Smooth muscle cell (in vitro differentiated cells): ENCODE measurements at regions not wholly inside any gene's neighbourhood (a gene's known extent, or its start where the extent isn't known, plus 50 kb on each side); places are given as distances from the start of the nearest gene placed in this dataset.

ENCODE experiments used
- DNase-seq: peaks from one replicate; lab custom pipeline; 2025; ENCODE audit not compliant: unreplicated experiment; lab: John Stamatoyannopoulos, UW
- H2AFZ ChIP-seq: fragments of 200-600 bp; sonication (generic); 2 replicates; pipeline ENCODE4 v1.6.0; 2016; ENCODE audit warnings: antibody characterized with exemption, low read depth, mild to moderate bottlenecking
- H3F3A ChIP-seq: fragments of 200-600 bp; sonication (generic); 2 replicates; pipeline ENCODE4 v1.6.0; 2017; ENCODE audit warnings: antibody characterized with exemption, low read depth
- H3K27ac ChIP-seq: fragments of 200-600 bp; sonication (generic); 2 replicates; pipeline ENCODE4 v1.5.1; 2016; ENCODE audit warnings: low read depth, mild to moderate bottlenecking
- H3K27me3 ChIP-seq: fragments of 200-600 bp; sonication (generic); 2 replicates; pipeline ENCODE4 v1.6.1; 2016; ENCODE audit warnings: low read depth, mild to moderate bottlenecking
- H3K36me3 ChIP-seq: fragments of 200-600 bp; sonication (generic); 2 replicates; pipeline ENCODE4 v1.5.1; 2016; ENCODE audit warnings: low read depth
- H3K4me1 ChIP-seq: fragments of 200-600 bp; sonication (generic); 2 replicates; pipeline ENCODE4 v1.5.1; 2016; ENCODE audit warnings: low read depth
- H3K4me2 ChIP-seq: fragments of 200-600 bp; sonication (generic); 2 replicates; pipeline ENCODE4 v1.6.0; 2016; ENCODE audit warnings: mild to moderate bottlenecking
- H3K4me3 ChIP-seq: fragments of 200-600 bp; sonication (generic); 2 replicates; pipeline ENCODE4 v1.5.1; 2016; ENCODE audit warnings: mild to moderate bottlenecking
- H3K79me2 ChIP-seq: fragments of 200-600 bp; sonication (generic); 2 replicates; pipeline ENCODE4 v1.6.0; 2016; ENCODE audit warnings: low read depth, mild to moderate bottlenecking
- H3K9ac ChIP-seq: fragments of 200-600 bp; sonication (generic); 2 replicates; pipeline ENCODE4 v1.6.0; 2016; ENCODE audit warnings: low read depth
- H3K9me3 ChIP-seq: fragments of 200-600 bp; sonication (generic); replicated peaks from 2 replicates; pipeline ENCODE4 v1.5.1; 2016; ENCODE audit warnings: low read depth
- H4K20me1 ChIP-seq: fragments of 200-600 bp; sonication (generic); 2 replicates; pipeline ENCODE4 v1.6.0; 2016; ENCODE audit warnings: low read depth
- CTCF ChIP-seq: fragments of 200-600 bp; sonication (generic); IDR thresholded peaks from 2 replicates; pipeline ENCODE4 v1.5.1; 2017; ENCODE audit warnings: borderline replicate concordance, mild to moderate bottlenecking, antibody characterized with exemption; ENCODE audit not compliant: insufficient read depth, poor library complexity, severe bottlenecking
- WGBS: methylation state at CpG from one replicate; pipeline ENCODE4 v1.1.7; 2016; ENCODE audit warnings: low lambda C conversion rate; 5-methylcytosine and 5-hydroxymethylcytosine counted together

GRCh38 chr5:144742361-144742760 is 571.7 kb downstream of the KCTD16 start:
- H3K79me2 ChIP-seq, result no peaks in the 10 kb centered on the region
- no peaks in the 10 kb centered on the region for H3K36me3 ChIP-seq
- H4K20me1 ChIP-seq, result no peaks in the 10 kb centered on the region
- no peak for TF ChIP-seq CTCF
- no peaks in the 10 kb centered on the region for H3F3A ChIP-seq
- WGBS, result 33% methylated on average over 1 of the region's 1 CpG
- no peak overlapping the region for H3K4me3 ChIP-seq
- no peak overlapping the region for H2AFZ ChIP-seq
- no peaks in the 10 kb centered on the region for H3K27me3 ChIP-seq
- no peak overlapping the region for H3K27ac ChIP-seq
- no peak overlapping the region for H3K4me2 ChIP-seq
- DNase-seq, result no peak
- no peaks in the 10 kb centered on the region for H3K9me3 ChIP-seq
- no peak overlapping the region for H3K9ac ChIP-seq
- H3K4me1 ChIP-seq, result no peaks in the 10 kb centered on the region

- no peaks in the 10 kb centered on the region for H4K20me1 ChIP-seq
- WGBS, result 76% methylated on average over 1 of the region's 1 CpG
- no peak for DNase-seq
- H3K9me3 ChIP-seq, result no peaks in the 10 kb centered on the region
- no peak overlapping the region for H3K9ac ChIP-seq
- no peak for TF ChIP-seq CTCF
- no peaks in the 10 kb centered on the region for H3K36me3 ChIP-seq
- no peaks in the 10 kb centered on the region for H3K79me2 ChIP-seq
- no peak overlapping the region for H2AFZ ChIP-seq
- H3K27me3 ChIP-seq, result no peaks in the 10 kb centered on the region
- no peaks in the 10 kb centered on the region for H3F3A ChIP-seq
- H3K4me3 ChIP-seq, result no peak overlapping the region
- no peak overlapping the region for H3K4me2 ChIP-seq
- H3K4me1 ChIP-seq, result no peaks in the 10 kb centered on the region
- no peak overlapping the region for H3K27ac ChIP-seq
These were observed 561.1 kb downstream of the KCTD16 start for GRCh38 chr5:144731786-144732185.

- Histone ChIP-seq H4K20me1 (no peaks in the 10 kb centered on the region), H3K27ac (no peak overlapping the region), H3K27me3 (no peaks in the 10 kb centered on the region), H3K4me3 (no peak overlapping the region), H3K4me2 (no peak overlapping the region), H3K9ac (no peak overlapping the region), H3K9me3 (no peaks in the 10 kb centered on the region), H3K4me1 (no peaks in the 10 kb centered on the region), H2AFZ (no peak overlapping the region), H3F3A (no peaks in the 10 kb centered on the region), H3K36me3 (no peaks in the 10 kb centered on the region), H3K79me2 (no peaks in the 10 kb centered on the region)
- WGBS, result 93% methylated on average over 3 of the region's 3 CpGs
- no peak for TF ChIP-seq CTCF
- no peak for DNase-seq
These were observed 541.4 kb downstream of the KCTD16 start for GRCh38 chr5:144712090-144712489.

- TF ChIP-seq CTCF, result no peak
These were observed 540.5 kb downstream of the KCTD16 start for GRCh38 chr5:144711172-144711571.

More at GRCh38 chr5:144711172-144711571, 540.5 kb downstream of the KCTD16 start:
- H3K27me3 ChIP-seq, result no peaks in the 10 kb centered on the region
- no peaks in the 10 kb centered on the region for H3K9me3 ChIP-seq
- H3K27ac ChIP-seq, result no peak overlapping the region
- H4K20me1 ChIP-seq, result no peaks in the 10 kb centered on the region
- no peak overlapping the region for H3K4me2 ChIP-seq
- no peaks in the 10 kb centered on the region for H3K36me3 ChIP-seq
- no peaks in the 10 kb centered on the region for H3K79me2 ChIP-seq
- no peak overlapping the region for H2AFZ ChIP-seq
- DNase-seq, result no peak
- no peaks in the 10 kb centered on the region for H3K4me1 ChIP-seq
- H3K9ac ChIP-seq, result no peak overlapping the region
- no peak overlapping the region for H3K4me3 ChIP-seq
- H3F3A ChIP-seq, result no peaks in the 10 kb centered on the region
- WGBS, result 98% methylated on average over 2 of the region's 2 CpGs
